ENCODE measurements at regions not wholly inside any gene's neighbourhood (a gene's known extent, or its start where the extent isn't known, plus 50 kb on each side); places are given as distances from the start of the nearest gene placed in this dataset.
"Not testable (repeated sequence)": the region's sequence is repeated elsewhere in the genome, so short reads cannot be mapped to it uniquely, and the experiment has no call there.

DNA sequence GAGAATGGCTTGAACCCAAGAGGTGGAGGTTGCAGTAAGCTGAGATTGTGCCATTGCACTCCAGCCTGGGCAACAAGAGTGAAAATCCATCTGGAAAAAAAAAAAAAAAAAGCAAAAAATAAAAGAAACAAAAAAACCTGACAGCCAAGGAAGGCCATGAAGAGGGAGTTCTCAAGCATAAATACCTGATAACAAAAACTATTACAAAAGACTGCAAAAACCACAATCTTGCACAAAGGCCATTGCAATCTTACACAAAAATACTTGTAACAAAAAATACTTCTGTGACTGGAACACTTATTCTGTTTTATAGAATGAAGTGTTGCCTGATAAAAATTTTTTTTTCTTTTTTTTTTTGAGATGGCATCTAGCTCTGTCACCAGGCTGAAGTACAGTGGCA lies 61.5 kb upstream of the TSC22D1 start (continued):
- no peak for TF ChIP-seq KDM1A (IDR thresholded peaks at IDR 0.05; ENCODE audit: low read depth)
- no peak for TF ChIP-seq CEBPB (IDR thresholded peaks at IDR 0.05)
- no peak for TF ChIP-seq TP53 (CRISPR knock-in tag; IDR thresholded peaks at IDR 0.05)

DNA sequence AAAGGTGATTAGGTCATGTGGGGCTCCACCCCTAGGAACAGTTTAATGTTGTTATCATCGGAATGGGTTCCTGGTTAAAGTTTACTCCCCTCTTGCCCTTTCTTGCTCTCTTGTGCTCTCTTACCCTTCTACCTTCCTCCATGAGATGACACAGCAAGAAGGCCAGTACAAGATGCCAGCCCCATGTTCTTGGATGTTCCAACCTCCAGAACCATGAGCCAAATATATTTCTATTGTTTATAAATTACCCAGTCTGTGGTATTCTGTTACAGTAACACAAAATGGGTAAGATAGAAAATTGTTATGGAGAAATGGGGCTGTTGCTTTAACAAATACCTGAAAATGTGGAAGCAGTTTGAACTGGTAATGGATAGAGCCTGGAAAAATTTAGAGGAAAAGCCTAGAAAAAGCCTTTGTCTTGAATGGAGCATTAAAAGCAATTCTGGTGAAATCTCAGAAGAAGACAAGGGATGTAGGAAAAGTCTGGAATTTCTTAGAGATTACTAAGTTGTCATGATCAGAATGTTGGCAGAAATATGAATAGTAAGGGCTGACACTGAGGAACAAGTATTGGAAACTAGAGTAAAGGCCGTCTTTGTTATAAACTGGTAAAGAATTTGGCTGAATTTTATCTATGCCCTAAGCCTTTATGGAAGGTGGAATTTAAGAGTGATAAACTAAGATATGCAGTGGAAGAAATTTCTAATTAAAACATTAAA lies 53.5 kb upstream of the TSC22D1 start:
- 73% methylated on average over 2 of the region's 2 CpGs for WGBS (ENCODE audit: missing lambda C conversion rate)
- H3K27ac ChIP-seq, result no peak overlapping the region
- FAIRE-seq, result no peak
- ChIA-PET POLR2A (no interaction called here), CTCF (no interaction called here)
- TF ChIP-seq JUNB (IDR thresholded peaks at IDR 0.05) (no peak), BHLHE40 (IDR thresholded peaks at IDR 0.05; ENCODE audit: low read depth, low read length) (no peak), FOXS1 (CRISPR knock-in tag; IDR thresholded peaks at IDR 0.05) (no peak), ZSCAN20 (CRISPR knock-in tag; IDR thresholded peaks at IDR 0.05) (no peak)
- TF ChIP-seq, protein P1, sequence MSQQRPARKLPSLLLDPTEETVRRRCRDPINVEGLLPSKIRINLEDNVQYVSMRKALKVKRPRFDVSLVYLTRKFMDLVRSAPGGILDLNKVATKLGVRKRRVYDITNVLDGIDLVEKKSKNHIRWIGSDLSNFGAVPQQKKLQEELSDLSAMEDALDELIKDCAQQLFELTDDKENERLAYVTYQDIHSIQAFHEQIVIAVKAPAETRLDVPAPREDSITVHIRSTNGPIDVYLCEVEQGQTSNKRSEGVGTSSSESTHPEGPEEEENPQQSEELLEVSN (IDR thresholded peaks at IDR 0.05; ENCODE audit: borderline replicate concordance, low read depth), result no peak
- TF ChIP-seq, protein P2, sequence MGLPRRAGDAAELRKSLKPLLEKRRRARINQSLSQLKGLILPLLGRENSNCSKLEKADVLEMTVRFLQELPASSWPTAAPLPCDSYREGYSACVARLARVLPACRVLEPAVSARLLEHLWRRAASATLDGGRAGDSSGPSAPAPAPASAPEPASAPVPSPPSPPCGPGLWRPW (IDR thresholded peaks at IDR 0.05), result no peak
- no peak for ATAC-seq
- no peaks in the 10 kb centered on the region for H3K4me1 ChIP-seq
- H3K4me2 ChIP-seq, result no peak overlapping the region
- H3K4me3 ChIP-seq, result no peak overlapping the region
- no peaks in the 10 kb centered on the region for H3K9me3 ChIP-seq
- no peak for DNase-seq (ENCODE audit: low read depth in 1 of 2, low spot score in 1 of 2)

GRCh38 chr13:44628826-44629225 lies 52.7 kb upstream of the TSC22D1 start:
- FAIRE-seq; H3K9me3 ChIP-seq; ATAC-seq; CTCF ChIA-PET; H3K27ac ChIP-seq; H3K4me2 ChIP-seq; H3K4me3 ChIP-seq; DNase-seq (ENCODE audit: low read depth in 1 of 2, low spot score in 1 of 2); H3K4me1 ChIP-seq; POLR2A ChIA-PET: not testable (repeated sequence)

DNA sequence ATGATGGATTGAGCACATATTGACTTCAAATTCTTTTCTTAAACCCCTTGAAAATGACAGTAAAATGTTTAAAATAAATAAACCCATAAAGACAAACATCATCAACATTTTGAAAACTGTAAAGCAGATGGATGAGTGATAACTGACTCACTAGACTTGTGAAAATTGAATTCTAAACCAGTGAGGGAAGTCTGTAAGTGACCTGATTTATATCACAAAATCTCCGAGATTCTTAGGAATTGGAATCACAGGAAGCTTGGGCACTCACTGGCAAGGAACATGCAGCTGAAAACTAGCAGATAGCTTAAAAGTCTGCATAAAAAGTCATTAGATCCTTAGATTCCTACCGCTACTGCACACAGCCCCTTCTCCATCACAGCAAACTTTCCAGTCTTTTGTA lies 51.3 kb upstream of the TSC22D1 start:
- POLR2A ChIA-PET, result no interaction called here
- Histone ChIP-seq H3K27ac (0 out of 6 replicates have a peak overlapping the region, but pooled peaks of 1 of the 2 experiments have one; percentile 26), H3K4me2 (no peak overlapping the region), H3K9me3 (no peaks in the 10 kb centered on the region), H3K4me3 (no peak overlapping the region), H3K4me1 (peaks cover 2% of the 10 kb centered on the region; the same call in 1 of the 3 replicates)
- ATAC-seq, result no peak
- no peak for DNase-seq (ENCODE audit: low read depth in 1 of 2, low spot score in 1 of 2)
- TF ChIP-seq FOXS1 (CRISPR knock-in tag; IDR thresholded peaks at IDR 0.05), result no peak
- TF ChIP-seq PBX3 (IDR thresholded peaks at IDR 0.05), result no peak
- TF ChIP-seq RARB (CRISPR knock-in tag; IDR thresholded peaks at IDR 0.05), result no peak
- no peak for TF ChIP-seq ZNF302 (CRISPR knock-in tag; IDR thresholded peaks at IDR 0.05)
- no peak for TF ChIP-seq KDM5A (IDR thresholded peaks at IDR 0.05)
- no peak for TF ChIP-seq SREBF2 (IDR thresholded peaks at IDR 0.05)
- TF ChIP-seq CBX2 (IDR thresholded peaks at IDR 0.05; ENCODE audit: borderline replicate concordance, low read depth), result no peak
- no peak for TF ChIP-seq TFCP2L1 (CRISPR knock-in tag; IDR thresholded peaks at IDR 0.05)
- no peak for TF ChIP-seq PHF8 (IDR thresholded peaks at IDR 0.05; ENCODE audit: borderline replicate concordance, low read depth)
- no peak for TF ChIP-seq RCOR1 (IDR thresholded peaks at IDR 0.05; ENCODE audit: low read depth, low read length)
- TF ChIP-seq MYC (IDR thresholded peaks at IDR 0.05; ENCODE audit: borderline replicate concordance, low read length), result no peak
- no peak for TF ChIP-seq EHF (CRISPR knock-in tag; IDR thresholded peaks at IDR 0.05)
- no peak for TF ChIP-seq HOXA7 (CRISPR knock-in tag; IDR thresholded peaks at IDR 0.05)
- no peak for TF ChIP-seq FOSL2 (IDR thresholded peaks at IDR 0.05)
- TF ChIP-seq FOSL2 (CRISPR knock-in tag; IDR thresholded peaks at IDR 0.05), result no peak
- TF ChIP-seq CBX8 (IDR thresholded peaks at IDR 0.05), result no peak
- TF ChIP-seq NFE2L2 (conservative IDR thresholded peaks at IDR 0.05; ENCODE audit: low read length), result no peak
- TF ChIP-seq NPAS2 (CRISPR knock-in tag; IDR thresholded peaks at IDR 0.05; ENCODE audit: borderline replicate concordance), result no peak
- TF ChIP-seq JUNB (IDR thresholded peaks at IDR 0.05), result no peak
- TF ChIP-seq RFX5 (IDR thresholded peaks at IDR 0.05), result no peak
- CTCF ChIA-PET, result no interaction called here
- no peak for FAIRE-seq
- WGBS (ENCODE audit: missing lambda C conversion rate), result 55% methylated on average over 2 of the region's 2 CpGs
